ENCODE measurements at regions not wholly inside any gene's neighbourhood (a gene's known extent, or its start where the extent isn't known, plus 50 kb on each side); places are given as distances from the start of the nearest gene placed in this dataset.

- no peak for TF ChIP-seq CTCF (IDR thresholded peaks at IDR 0.05)
- TF ChIP-seq POLR2A (IDR thresholded peaks at IDR 0.05), result no peak
Measured at GRCh38 chrX:114047558-114047957, 536.3 kb upstream of the HTR2C start.
